ENCODE measurements at regions not wholly inside any gene's neighbourhood (a gene's known extent, or its start where the extent isn't known, plus 50 kb on each side); places are given as distances from the start of the nearest gene placed in this dataset.

GRCh38 chr6:144745439-144745838 is 460.3 kb downstream of the UTRN start:
- DNase-seq, result no peak
- Histone ChIP-seq H3K27me3 (replicated peaks) (no peaks in the 10 kb centered on the region), H3K4me3 (ENCODE audit: low read depth, low read length) (no peak overlapping the region), H3K36me3 (replicated peaks) (no peaks in the 10 kb centered on the region), H3K27ac (no peak overlapping the region)
- TF ChIP-seq CTCF (IDR thresholded peaks at IDR 0.05; ENCODE audit: low read depth, low read length, missing control alignments), result no peak
- in situ Hi-C loops (cut with HindIII; ENCODE audit: low pct_ligation_motif_present, low sequenced_read_pairs), result no loop called here

DNA sequence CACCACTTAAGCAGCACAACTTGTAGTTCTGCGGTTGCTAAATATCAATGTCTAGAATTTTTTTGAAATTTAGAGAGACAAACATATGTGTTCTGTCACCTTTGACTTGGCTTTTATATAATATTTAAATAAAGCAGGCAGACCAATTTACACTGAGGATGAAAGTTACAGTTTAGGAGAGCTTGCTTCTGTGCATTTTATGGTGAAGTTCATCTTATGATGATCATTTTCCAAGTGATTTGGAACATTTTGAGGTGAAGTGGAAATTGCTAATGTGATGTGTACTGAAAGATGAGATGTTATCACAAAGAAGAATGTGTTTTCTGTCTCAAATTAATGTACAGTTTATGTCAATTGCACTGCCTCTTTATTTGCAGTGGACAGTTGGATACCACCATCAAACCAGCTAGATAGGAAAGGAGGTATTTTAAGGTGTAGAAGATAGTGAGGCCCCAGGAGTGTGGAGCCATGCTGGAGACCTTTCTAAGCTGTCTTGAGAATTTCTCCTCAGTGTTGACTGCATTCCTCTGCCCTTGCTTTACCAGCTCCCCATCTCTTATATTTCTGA is 461.9 kb downstream of the UTRN start:
- Histone ChIP-seq H3K36me3 (replicated peaks) (no peaks in the 10 kb centered on the region), H3K4me3 (ENCODE audit: low read depth, low read length) (no peak overlapping the region), H3K27me3 (replicated peaks) (no peaks in the 10 kb centered on the region), H3K27ac (no peak overlapping the region)
- no peak for TF ChIP-seq CTCF (IDR thresholded peaks at IDR 0.05; ENCODE audit: low read depth, low read length, missing control alignments)
- in situ Hi-C loops (cut with HindIII; ENCODE audit: low pct_ligation_motif_present, low sequenced_read_pairs), result no loop called here
- no peak for DNase-seq

GRCh38 chr6:144749263-144749662 is 464.1 kb downstream of the UTRN start:
- Histone ChIP-seq H3K27ac (no peak overlapping the region), H3K36me3 (replicated peaks) (no peaks in the 10 kb centered on the region), H3K4me3 (ENCODE audit: low read depth, low read length) (no peak overlapping the region), H3K27me3 (replicated peaks) (no peaks in the 10 kb centered on the region)
- TF ChIP-seq CTCF (IDR thresholded peaks at IDR 0.05; ENCODE audit: low read depth, low read length, missing control alignments), result no peak
- DNase-seq, result no peak
- in situ Hi-C loops (cut with HindIII; ENCODE audit: low pct_ligation_motif_present, low sequenced_read_pairs), result no loop called here

- no peak for TF ChIP-seq CTCF (IDR thresholded peaks at IDR 0.05; ENCODE audit: low read depth, low read length, missing control alignments)
- in situ Hi-C loops (cut with HindIII; ENCODE audit: low pct_ligation_motif_present, low sequenced_read_pairs), result no loop called here
- no peaks in the 10 kb centered on the region for H3K27me3 ChIP-seq (replicated peaks)
- no peak overlapping the region for H3K27ac ChIP-seq
- H3K36me3 ChIP-seq (replicated peaks), result no peaks in the 10 kb centered on the region
- H3K4me3 ChIP-seq (ENCODE audit: low read depth, low read length), result no peak overlapping the region
- no peak for DNase-seq
Measured at GRCh38 chr6:144753023-144753705, 468.0 kb downstream of the UTRN start.

GRCh38 chr6:144756469-144756868 is 471.3 kb downstream of the UTRN start:
- Histone ChIP-seq H3K36me3 (replicated peaks) (no peaks in the 10 kb centered on the region), H3K27ac (no peak overlapping the region), H3K27me3 (replicated peaks) (no peaks in the 10 kb centered on the region), H3K4me3 (ENCODE audit: low read depth, low read length) (no peak overlapping the region)
- DNase-seq, result no peak
- no peak for TF ChIP-seq CTCF (IDR thresholded peaks at IDR 0.05; ENCODE audit: low read depth, low read length, missing control alignments)
- in situ Hi-C loops (cut with HindIII; ENCODE audit: low pct_ligation_motif_present, low sequenced_read_pairs), result no loop called here

GRCh38 chr6:144757299-144757698 is 472.2 kb downstream of the UTRN start:
- Histone ChIP-seq H3K36me3 (replicated peaks) (no peaks in the 10 kb centered on the region), H3K27me3 (replicated peaks) (no peaks in the 10 kb centered on the region), H3K27ac (no peak overlapping the region), H3K4me3 (ENCODE audit: low read depth, low read length) (no peak overlapping the region)
- TF ChIP-seq CTCF (IDR thresholded peaks at IDR 0.05; ENCODE audit: low read depth, low read length, missing control alignments), result no peak
- DNase-seq, result no peak
- in situ Hi-C loops (cut with HindIII; ENCODE audit: low pct_ligation_motif_present, low sequenced_read_pairs), result no loop called here

Data from brain microvascular endothelial cell (primary cell).